RPMI8226 (cell line): ENCODE measurements at regions not wholly inside any gene's neighbourhood (a gene's known extent, or its start where the extent isn't known, plus 50 kb on each side); places are given as distances from the start of the nearest gene placed in this dataset.
"Not testable (repeated sequence)": the region's sequence is repeated elsewhere in the genome, so short reads cannot be mapped to it uniquely, and the experiment has no call there.

Source experiments
- DNase-seq: peaks from one replicate; pipeline ENCODE4 v3.0.0-alpha.2; 2015

GRCh38 chr1:165147799-165148198 lies 208.7 kb downstream of the LMX1A start:
- DNase-seq, result no peak

GRCh38 chr1:165144757-165145397 lies 211.6 kb downstream of the LMX1A start:
- DNase-seq, result peak; percentile 57

- peak; percentile 50 for DNase-seq
Measured at GRCh38 chr1:165143437-165144065, 213.0 kb downstream of the LMX1A start.

- DNase-seq, result no peak
Measured at GRCh38 chr1:165138960-165139359, 217.6 kb downstream of the LMX1A start.

- no peak for DNase-seq
Measured at GRCh38 chr1:165137551-165138316, 218.8 kb downstream of the LMX1A start.

DNA sequence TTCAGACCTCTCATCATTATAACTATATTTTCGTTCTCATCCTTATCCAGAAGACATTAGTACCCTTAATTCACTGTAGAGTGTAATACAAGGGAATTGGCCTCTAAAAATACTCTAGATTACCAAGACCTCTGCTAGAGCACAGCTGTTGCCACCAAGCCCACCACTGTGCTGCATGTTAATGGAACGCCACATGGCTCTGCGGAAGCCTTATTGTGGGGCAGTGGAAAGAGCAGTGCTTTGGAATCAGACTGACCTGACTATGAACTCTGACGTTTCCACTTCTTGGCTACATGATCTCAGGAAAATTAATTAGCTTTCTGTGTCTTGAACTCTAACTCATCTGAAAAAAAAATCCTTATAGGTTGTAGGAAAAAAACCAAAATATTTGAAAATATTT lies 222.1 kb downstream of the LMX1A start:
- no peak for DNase-seq

DNA sequence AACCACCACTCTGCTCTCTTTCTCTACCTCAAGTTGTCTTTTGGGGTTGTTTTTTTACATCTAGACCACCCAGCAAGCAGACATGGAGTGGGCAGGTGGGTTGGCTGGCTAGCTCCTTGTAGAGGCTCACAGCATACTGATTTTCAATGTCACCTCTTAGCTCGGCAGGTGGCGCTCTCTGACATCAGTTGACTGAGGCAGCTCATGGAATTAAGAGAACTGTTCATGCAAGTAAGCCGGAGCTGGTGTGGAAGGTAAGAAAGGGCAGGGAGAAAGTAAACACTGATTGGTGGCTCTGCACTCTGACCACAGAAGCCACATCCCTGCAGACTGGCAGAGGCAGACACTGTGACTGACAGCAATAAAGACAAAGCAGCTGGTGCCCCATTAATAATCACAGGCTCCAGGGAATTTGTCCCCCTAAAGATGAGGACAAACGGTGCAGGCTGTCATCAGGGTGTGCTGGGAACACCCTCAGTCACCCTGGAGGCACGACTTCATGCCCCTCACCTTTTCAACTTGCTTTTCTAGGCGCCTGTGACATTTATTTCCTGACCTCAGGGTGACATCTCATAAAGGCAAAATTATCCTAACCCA lies 226.8 kb downstream of the LMX1A start:
- DNase-seq, result peak; percentile 77

- no peak for DNase-seq
Measured at GRCh38 chr1:165124772-165125171, 231.7 kb downstream of the LMX1A start.

GRCh38 chr1:165119086-165119485 lies 237.4 kb downstream of the LMX1A start:
- no peak for DNase-seq

DNA sequence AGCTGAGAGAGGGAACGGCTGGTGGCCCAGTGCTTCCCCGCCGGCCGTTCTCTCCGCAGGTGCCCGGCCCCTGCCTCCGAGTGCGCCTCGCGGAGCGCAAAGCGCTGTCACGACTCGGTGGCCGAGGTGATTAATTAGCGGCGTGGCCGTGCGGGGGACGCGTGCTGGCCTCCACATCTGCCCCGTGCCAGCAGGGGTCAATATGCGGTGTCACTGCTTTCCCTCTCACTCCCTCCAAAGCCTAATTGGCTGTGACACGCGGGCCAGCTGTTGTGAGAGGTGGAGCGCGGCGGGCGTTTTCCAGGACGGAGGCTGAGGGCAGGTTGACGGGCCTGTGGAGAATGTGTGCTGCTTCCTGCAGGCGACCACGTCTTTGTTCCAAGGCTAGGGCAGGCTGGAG lies 239.0 kb downstream of the LMX1A start:
- DNase-seq, result no peak

DNA sequence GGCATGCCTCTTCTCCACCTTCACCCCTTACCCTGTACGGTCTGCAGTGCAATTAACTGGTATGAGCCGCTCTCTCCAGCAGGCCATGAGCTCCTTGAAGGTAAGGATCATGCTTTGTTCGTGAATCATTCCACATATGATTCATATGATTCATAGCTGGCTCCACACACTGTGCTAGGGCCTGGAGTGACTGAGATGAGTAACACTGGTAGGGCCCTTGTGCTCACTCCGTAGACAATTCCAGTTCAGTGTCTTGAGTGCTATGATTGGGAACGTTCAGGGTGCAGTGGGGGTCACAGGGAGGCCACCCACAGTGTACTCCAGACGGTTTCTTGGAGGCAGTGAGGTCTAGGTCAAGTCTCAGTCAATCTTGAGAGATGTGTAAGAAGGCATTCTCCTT lies 239.8 kb downstream of the LMX1A start:
- DNase-seq, result no peak

DNA sequence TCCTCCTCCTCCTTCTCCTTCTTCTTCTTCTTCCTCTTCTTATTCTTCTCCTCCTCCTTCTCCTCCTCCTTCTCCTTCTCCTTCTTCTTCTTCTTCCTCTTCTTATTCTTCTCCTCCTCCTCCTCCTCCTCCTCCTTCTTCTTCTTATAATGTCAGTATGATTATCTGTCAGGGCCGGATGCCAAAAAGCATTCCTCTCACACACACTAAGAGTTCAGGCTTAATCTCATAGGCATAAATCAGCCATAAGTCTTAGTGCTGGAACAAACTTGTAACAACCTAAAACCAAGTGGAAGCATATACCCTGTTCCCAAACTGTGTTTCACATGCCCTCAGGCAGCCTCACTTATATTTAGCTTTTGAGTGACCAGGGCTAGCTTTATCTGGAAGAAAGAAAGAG lies 240.3 kb downstream of the LMX1A start:
- DNase-seq, result no peak

GRCh38 chr1:165114889-165115285 lies 241.6 kb downstream of the LMX1A start:
- no peak for DNase-seq

DNA sequence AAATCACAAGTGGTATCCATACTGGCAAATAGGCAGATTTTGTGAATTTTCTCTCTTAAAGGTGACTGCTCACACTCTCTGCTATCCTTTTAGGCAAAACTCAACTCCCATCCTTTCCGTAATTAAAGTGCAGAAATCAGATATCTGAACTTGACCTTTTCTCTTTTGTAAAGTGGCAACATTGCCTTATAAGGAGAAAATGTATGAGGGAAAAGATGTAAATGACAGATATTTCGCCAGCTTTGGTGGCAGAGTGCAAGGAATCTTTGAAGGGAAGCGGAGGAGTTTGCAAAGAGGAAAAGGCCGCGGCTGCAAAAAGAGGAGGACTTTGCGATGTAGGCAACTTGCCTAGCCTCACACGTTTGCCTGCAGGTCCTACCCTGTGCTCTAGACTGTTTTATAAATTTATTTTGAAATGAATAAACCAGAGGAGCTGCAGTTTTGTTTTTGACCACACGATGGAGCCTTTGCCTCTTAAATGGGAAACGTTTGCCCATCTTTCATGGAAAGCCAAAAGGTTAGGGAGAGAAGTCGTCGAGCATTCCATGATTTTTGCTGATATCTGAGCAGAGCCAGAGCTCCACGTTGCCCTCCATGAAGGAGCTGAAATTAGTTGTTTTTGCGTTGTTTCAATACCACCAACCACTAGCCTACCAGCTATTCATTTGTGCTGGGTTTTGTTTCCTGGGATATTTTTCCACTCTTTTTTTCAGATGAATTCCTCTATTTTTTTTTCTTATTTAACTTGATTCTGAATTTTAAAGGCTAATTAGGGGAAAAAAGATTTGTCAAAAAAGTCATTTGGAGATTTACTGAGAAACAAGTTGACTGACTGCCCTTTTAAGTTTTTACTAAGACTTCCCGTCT lies 242.3 kb downstream of the LMX1A start:
- peak; percentile 49 for DNase-seq

- no peak for DNase-seq
Measured at GRCh38 chr1:165112260-165112659, 244.3 kb downstream of the LMX1A start.

DNA sequence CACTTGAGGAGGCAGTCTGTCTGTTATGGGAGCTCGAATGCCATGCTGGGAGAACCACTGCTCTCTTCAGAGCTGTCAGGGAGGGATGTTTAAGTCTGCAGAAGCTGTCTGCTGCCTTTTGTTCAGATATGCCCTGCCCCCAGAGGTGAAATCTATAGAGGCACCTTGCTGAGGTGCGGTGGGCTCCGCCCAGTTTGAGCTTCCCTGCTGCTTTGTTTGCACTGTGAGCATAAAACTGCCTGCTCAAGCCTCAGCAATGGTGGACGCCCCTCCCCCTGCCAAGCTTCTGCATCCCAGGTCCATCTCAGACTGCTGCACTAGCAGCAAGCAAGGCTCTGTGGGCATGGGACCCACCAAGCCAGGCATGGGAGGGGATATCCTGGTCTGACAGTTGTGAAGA lies 247.5 kb downstream of the LMX1A start:
- no peak for DNase-seq

GRCh38 chr1:165092542-165093162 lies 263.9 kb downstream of the LMX1A start:
- not testable (repeated sequence) for DNase-seq

GRCh38 chr1:165080253-165080896 lies 276.1 kb downstream of the LMX1A start:
- DNase-seq, result no peak

DNA sequence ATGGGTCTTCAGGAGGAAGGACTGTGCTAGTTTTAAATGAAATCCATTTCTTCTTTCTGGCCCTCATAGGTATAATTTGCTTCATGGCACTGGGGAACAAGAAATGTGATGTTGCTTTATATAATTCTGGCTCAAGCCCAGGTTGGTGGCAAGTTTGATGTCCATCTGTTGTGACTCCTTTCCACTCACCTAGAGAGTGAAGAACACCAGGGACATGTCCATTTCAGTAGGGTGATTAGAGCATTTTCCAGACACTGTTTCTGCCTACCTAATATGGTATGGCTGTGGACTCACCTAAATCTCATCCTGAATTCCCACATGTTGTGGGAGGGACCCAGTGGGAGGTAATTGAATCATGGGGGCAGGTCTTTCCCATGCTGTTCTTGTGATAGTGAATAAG lies 278.1 kb downstream of the LMX1A start:
- no peak for DNase-seq

GRCh38 chr1:165075725-165076370 lies 280.7 kb downstream of the LMX1A start:
- DNase-seq, result peak; percentile 55
